K562 (cell line): ENCODE measurements at regions not wholly inside any gene's neighbourhood (a gene's known extent, or its start where the extent isn't known, plus 50 kb on each side); places are given as distances from the start of the nearest gene placed in this dataset.

ENCODE experiments used
- ATAC-seq: fragments of 200-7000 bp; cut with Tn5 transposase; 3 replicates; pipeline ENCODE4 v1.9.1; 2020; ENCODE audit warnings: moderate library complexity
- BruUV-seq: library from RNA; stranded (reverse); fragments of 400-500 nt; replicated peaks from 2 replicates; lab custom pipeline; 2021; lab: Mats Ljungman, UMichigan
- CTCF ChIA-PET: fragments of 300-600 bp; formaldehyde crosslinking; extraction: SDS; loops from one replicate; lab custom pipeline; 2021; ENCODE audit warnings: low intra/inter-chr PET ratio; lab: Yijun Ruan, JAX
- POLR2A ChIA-PET: fragments of 300-600, 350-650 bp; sonication (Branson Sonifier 250); formaldehyde crosslinking; extraction: SDS; loops from one replicate; lab custom pipeline; 2021; ENCODE audit warnings: antibody characterized with exemption, inconsistent platforms; lab: Yijun Ruan, JAX
- DNase-seq, 4 experiments: peaks; one replicate each; pipeline versions ENCODE4 v3.0.0 to v3.0.0-alpha.2; 2011 to 2018; ENCODE audit warnings: low spot score in 3 of 4, mixed read lengths in 3 of 4; ENCODE audit errors: extremely low read depth in 1 of 4
- FAIRE-seq: peaks from 2 replicates; lab custom pipeline; 2011; peaks lifted over from hg19 to GRCh38; lab: Jason Lieb, UNC
- H2AFZ ChIP-seq: 2 replicates; pipeline ENCODE4 v1.6.0; 2011; ENCODE audit warnings: low read depth, low read length, control low read depth, inconsistent platforms
- H3K27ac ChIP-seq: fragments of 200-600 bp; 3 replicates; pipeline ENCODE4 v1.8.0; 2011; ENCODE audit warnings: low read depth, mild to moderate bottlenecking, control low read depth, inconsistent platforms, low read length, moderate library complexity, mixed read lengths; ENCODE audit errors: extremely low read depth
- H3K27me3 ChIP-seq, 2 experiments: fragments of 300-600 bp in 1 of 2; 2 replicates in 1 of 2; 3 replicates in 1 of 2; pipeline versions ENCODE4 v1.6.0 to v1.8.0; 2011; ENCODE audit warnings: inconsistent platforms in 2 of 2, low read length in 2 of 2, mild to moderate bottlenecking in 1 of 2, mixed read lengths in 1 of 2, moderate library complexity in 1 of 2; ENCODE audit not compliant: control insufficient read depth in 2 of 2, insufficient read depth in 2 of 2
- H3K36me3 ChIP-seq: fragments of 300-600 bp; 3 replicates; pipeline ENCODE4 v1.8.0; 2011; ENCODE audit warnings: mild to moderate bottlenecking, low read length, inconsistent platforms; ENCODE audit not compliant: control insufficient read depth, insufficient read depth
- H3K4me1 ChIP-seq, 2 experiments: fragments of 200-600 bp in 1 of 2; replicated peaks in 1 of 2; 2 replicates in 1 of 2; 3 replicates in 1 of 2; pipeline versions ENCODE4 v1.5.1 to v1.8.0; 2011; ENCODE audit warnings: inconsistent platforms in 2 of 2, low read length in 2 of 2, mild to moderate bottlenecking in 1 of 2, mixed read lengths in 1 of 2, moderate library complexity in 1 of 2; ENCODE audit not compliant: control insufficient read depth in 2 of 2, insufficient read depth in 2 of 2
- H3K4me2 ChIP-seq: 2 replicates; pipeline ENCODE4 v1.6.1; 2011; ENCODE audit warnings: low read length, control low read depth, inconsistent platforms, mixed read lengths; ENCODE audit not compliant: insufficient read depth
- H3K4me3 ChIP-seq: fragments of 200-600 bp; sonication (generic), shearing (Covaris generic); 2 replicates; pipeline ENCODE4 v1.5.1; 2016; ENCODE audit warnings: control low read depth, inconsistent platforms
- H3K79me2 ChIP-seq: fragments of 200-600 bp; 3 replicates; pipeline ENCODE4 v1.8.0; 2011; ENCODE audit warnings: low read length, inconsistent platforms; ENCODE audit not compliant: control insufficient read depth, insufficient read depth
- H3K9ac ChIP-seq, 2 experiments: 2 replicates each; pipeline versions ENCODE4 v1.6.0 to v1.6.1; 2011; ENCODE audit warnings: low read depth in 2 of 2, low read length in 2 of 2, control low read depth in 1 of 2, inconsistent platforms in 1 of 2, mild to moderate bottlenecking in 1 of 2, mixed read lengths in 1 of 2; ENCODE audit not compliant: insufficient read depth in 1 of 2
- H3K9me1 ChIP-seq: one replicate; pipeline ENCODE4 v1.6.0; 2011; ENCODE audit warnings: inconsistent platforms, mild to moderate bottlenecking, low read length, moderate library complexity; ENCODE audit not compliant: control insufficient read depth, insufficient read depth
- H3K9me3 ChIP-seq: replicated peaks from 2 replicates; pipeline ENCODE4 v1.5.1; 2011; ENCODE audit warnings: low read depth, low read length, inconsistent platforms; ENCODE audit not compliant: control insufficient read depth, insufficient read depth
- H4K20me1 ChIP-seq: replicated peaks from 2 replicates; pipeline ENCODE4 v1.6.1; 2011; ENCODE audit warnings: low read length, inconsistent platforms, mixed read lengths; ENCODE audit not compliant: control insufficient read depth, insufficient read depth
- KAT2B ChIP-seq: IDR thresholded peaks from one replicate; pipeline ENCODE4 v1.6.1; 2012; ENCODE audit warnings: low read depth, mild to moderate bottlenecking, control low read depth, inconsistent platforms, low read length, moderate library complexity
- PHF21A ChIP-seq: fragments of 450-650 bp; IDR thresholded peaks from 2 replicates; pipeline ENCODE4 v1.6.1; 2017; ENCODE audit warnings: low read depth, borderline replicate concordance
- SLC30A9 ChIP-seq: fragments of 250-450 bp; sonication (Bioruptor Pico); IDR thresholded peaks from 2 replicates; pipeline ENCODE4 v1.8.0; 2022; ENCODE audit warnings: mild to moderate bottlenecking, moderate library complexity
- SUPT5H ChIP-seq: fragments of 450-650 bp; IDR thresholded peaks from 2 replicates; pipeline ENCODE4 v1.6.1; 2016
- WGBS: fragments of 100-300 bp; shearing (Covaris generic); methylation state at CpG from one replicate; pipeline ENCODE4 v1.1.6; 2016; ENCODE audit warnings: low coverage, mixed read lengths; ENCODE audit not compliant: insufficient coverage; ENCODE audit errors: missing lambda C conversion rate; 5-methylcytosine and 5-hydroxymethylcytosine counted together
- in situ Hi-C: fragments of 300-500 bp; cut with MboI; formaldehyde crosslinking; loops from 4 replicates; pipeline ENCODE4 v1.15.0; 2018; ENCODE audit warnings: inconsistent platforms, mixed read lengths
- intact Hi-C: fragments of 100-400 bp; cut with micrococcal nuclease; formaldehyde crosslinking; loops from 2 replicates; pipeline ENCODE4 v1.14.2; 2022
- TF ChIP-seq, protein P1 (sequence below): sonication (generic); formaldehyde crosslinking; IDR thresholded peaks from 2 replicates; pipeline ENCODE4 v1.8.0; 2022; ENCODE audit warnings: mild to moderate bottlenecking, missing genetic modification reagents, borderline replicate concordance

GRCh38 chr10:130416334-130417150 is 280.4 kb downstream of the GLRX3 start:
- WGBS = 5% methylated on average over 4 of the region's 9 CpGs

More at GRCh38 chr10:130416334-130417150, 280.4 kb downstream of the GLRX3 start:
- no peaks in the 10 kb centered on the region for H3K9me1 ChIP-seq
- no peak for DNase-seq
- POLR2A ChIA-PET = interaction anchor here (0.5 kb wide), 1 partner anchor 1645 kb away, joined by 4 read pairs; no protein-coding TSS in a partner anchor
- CTCF ChIA-PET = no interaction called here
- H3K27ac ChIP-seq = no peak overlapping the region
- H3K36me3 ChIP-seq = no peaks in the 10 kb centered on the region
- no peak overlapping the region for H2AFZ ChIP-seq
- ATAC-seq = no peak
- no peaks in the 10 kb centered on the region for H4K20me1 ChIP-seq
- no peaks in the 10 kb centered on the region for H3K27me3 ChIP-seq
- in situ Hi-C loops = no loop called here
- TF ChIP-seq SUPT5H (no peak), KAT2B (no peak), PHF21A (no peak), SLC30A9 (CRISPR knock-in tag) (no peak)
- TF ChIP-seq, protein P1, sequence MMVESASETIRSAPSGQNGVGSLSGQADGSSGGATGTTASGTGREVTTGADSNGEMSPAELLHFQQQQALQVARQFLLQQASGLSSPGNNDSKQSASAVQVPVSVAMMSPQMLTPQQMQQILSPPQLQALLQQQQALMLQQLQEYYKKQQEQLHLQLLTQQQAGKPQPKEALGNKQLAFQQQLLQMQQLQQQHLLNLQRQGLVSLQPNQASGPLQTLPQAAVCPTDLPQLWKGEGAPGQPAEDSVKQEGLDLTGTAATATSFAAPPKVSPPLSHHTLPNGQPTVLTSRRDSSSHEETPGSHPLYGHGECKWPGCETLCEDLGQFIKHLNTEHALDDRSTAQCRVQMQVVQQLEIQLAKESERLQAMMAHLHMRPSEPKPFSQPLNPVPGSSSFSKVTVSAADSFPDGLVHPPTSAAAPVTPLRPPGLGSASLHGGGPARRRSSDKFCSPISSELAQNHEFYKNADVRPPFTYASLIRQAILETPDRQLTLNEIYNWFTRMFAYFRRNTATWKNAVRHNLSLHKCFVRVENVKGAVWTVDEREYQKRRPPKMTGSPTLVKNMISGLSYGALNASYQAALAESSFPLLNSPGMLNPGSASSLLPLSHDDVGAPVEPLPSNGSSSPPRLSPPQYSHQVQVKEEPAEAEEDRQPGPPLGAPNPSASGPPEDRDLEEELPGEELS (CRISPR knock-in tag) = no peak
- TF ChIP-seq, all 486 proteins: peak for 0
- no peak overlapping the region for H3K4me3 ChIP-seq
- no peak for FAIRE-seq
- intact Hi-C loops = no loop called here
- BruUV-seq = no TSS peak
- no peaks in the 10 kb centered on the region for H3K79me2 ChIP-seq
- no peaks in the 10 kb centered on the region for H3K4me1 ChIP-seq
- no peaks in the 10 kb centered on the region for H3K9me3 ChIP-seq
- no peak overlapping the region for H3K9ac ChIP-seq
- no peak overlapping the region for H3K4me2 ChIP-seq
